GM23338 (cell line): ENCODE measurements at regions not wholly inside any gene's neighbourhood (a gene's known extent, or its start where the extent isn't known, plus 50 kb on each side); places are given as distances from the start of the nearest gene placed in this dataset.

Source experiments
- ATAC-seq: fragments of 200-7000 bp; cut with Tn5 transposase; 3 replicates; pipeline ENCODE4 v1.9.1; 2020
- DNase-seq: peaks from one replicate; pipeline ENCODE4 v3.0.0-alpha.2; 2015; ENCODE audit warnings: low spot score
- H2AFZ ChIP-seq: fragments of 200-600 bp; sonication (generic); 2 replicates; pipeline ENCODE4 v1.8.0; 2016; ENCODE audit warnings: antibody characterized with exemption, mild to moderate bottlenecking, moderate library complexity
- H3F3A ChIP-seq: fragments of 200-600 bp; sonication (generic); replicated peaks from 2 replicates; pipeline ENCODE4 v1.8.0; 2017; ENCODE audit warnings: antibody characterized with exemption, mixed run types, low read depth
- H3K27ac ChIP-seq: fragments of 200-600 bp; sonication (generic); 2 replicates; pipeline ENCODE4 v1.6.1; 2016; ENCODE audit warnings: low read depth
- H3K27me3 ChIP-seq: fragments of 200-600 bp; sonication (generic); 2 replicates; pipeline ENCODE4 v1.8.0; 2016; ENCODE audit warnings: mild to moderate bottlenecking, mixed run types, moderate library complexity; ENCODE audit not compliant: insufficient read depth
- H3K36me3 ChIP-seq: fragments of 200-600 bp; sonication (generic); 2 replicates; pipeline ENCODE4 v1.8.0; 2016; ENCODE audit warnings: mild to moderate bottlenecking; ENCODE audit not compliant: insufficient read depth
- H3K4me1 ChIP-seq: fragments of 200-600 bp; sonication (generic); 2 replicates; pipeline ENCODE4 v1.8.0; 2016; ENCODE audit warnings: mild to moderate bottlenecking, moderate library complexity; ENCODE audit not compliant: insufficient read depth
- H3K4me2 ChIP-seq: fragments of 200-600 bp; sonication (generic); 2 replicates; pipeline ENCODE4 v1.7.1; 2017; ENCODE audit warnings: mixed run types
- H3K4me3 ChIP-seq: fragments of 200-600 bp; sonication (generic); 2 replicates; pipeline ENCODE4 v1.6.1; 2016; ENCODE audit warnings: mixed run types
- H3K79me2 ChIP-seq: fragments of 200-600 bp; sonication (generic); replicated peaks from 2 replicates; pipeline ENCODE4 v1.8.0; 2017; ENCODE audit warnings: mild to moderate bottlenecking; ENCODE audit not compliant: insufficient read depth
- H3K9me2 ChIP-seq: fragments of 200-600 bp; sonication (generic); 2 replicates; pipeline ENCODE4 v1.8.0; 2017; ENCODE audit not compliant: insufficient read depth
- H4K20me1 ChIP-seq: fragments of 200-600 bp; sonication (generic); replicated peaks from 2 replicates; pipeline ENCODE4 v1.8.0; 2017; ENCODE audit warnings: mild to moderate bottlenecking; ENCODE audit not compliant: insufficient read depth
- H3K27ac Mint-ChIP-seq: 2 replicates; pipeline ENCODE4 v1.8.0; 2020; ENCODE audit warnings: inconsistent platforms, mild to moderate bottlenecking, moderate library complexity, mixed read lengths
- H3K27me3 Mint-ChIP-seq: 3 replicates; pipeline ENCODE4 v1.8.0; 2022; ENCODE audit warnings: low read depth, mild to moderate bottlenecking, moderate library complexity, mixed read lengths, inconsistent platforms; ENCODE audit not compliant: insufficient read depth, poor library complexity
- H3K36me3 Mint-ChIP-seq: 3 replicates; pipeline ENCODE4 v1.8.0; 2021; ENCODE audit warnings: low read depth, mild to moderate bottlenecking, inconsistent platforms, moderate library complexity, mixed read lengths
- H3K4me1 Mint-ChIP-seq: 3 replicates; pipeline ENCODE4 v1.8.0; 2020; ENCODE audit warnings: mild to moderate bottlenecking, inconsistent platforms, mixed read lengths
- H3K4me3 Mint-ChIP-seq: 3 replicates; pipeline ENCODE4 v1.8.0; 2021; ENCODE audit warnings: moderate library complexity, mild to moderate bottlenecking, inconsistent platforms, mixed read lengths
- H3K9me3 Mint-ChIP-seq: 3 replicates; pipeline ENCODE4 v1.8.0; 2020; ENCODE audit warnings: moderate library complexity, mild to moderate bottlenecking, inconsistent platforms, mixed read lengths
- CREB1 ChIP-seq: fragments of 250-450 bp; sonication (Bioruptor Pico); IDR thresholded peaks from 2 replicates; pipeline ENCODE4 v1.5.0; 2020; ENCODE audit warnings: low read depth, mild to moderate bottlenecking, moderate library complexity
- EZH2 ChIP-seq: fragments of 200-600 bp; sonication (generic); IDR thresholded peaks from one replicate; pipeline ENCODE4 v1.8.0; 2017; ENCODE audit warnings: antibody characterized with exemption, mild to moderate bottlenecking, low read depth; ENCODE audit not compliant: unreplicated experiment
- EZH2phosphoT487 ChIP-seq: fragments of 200-600 bp; sonication (generic); IDR thresholded peaks from one replicate; pipeline ENCODE4 v1.8.1; 2018; ENCODE audit warnings: antibody characterized with exemption; ENCODE audit not compliant: unreplicated experiment
- JUNB ChIP-seq: IDR thresholded peaks from one replicate; pipeline ENCODE4 v1.6.1; 2016; ENCODE audit warnings: antibody characterized with exemption; ENCODE audit not compliant: unreplicated experiment
- NANOG ChIP-seq: IDR thresholded peaks from 2 replicates; pipeline ENCODE4 v1.6.1; 2016; ENCODE audit warnings: antibody characterized with exemption, borderline replicate concordance
- POLR2AphosphoS5 ChIP-seq: IDR thresholded peaks from 2 replicates; pipeline ENCODE4 v1.6.1; 2016; ENCODE audit warnings: antibody characterized with exemption, low read depth
- STAT1 ChIP-seq: IDR thresholded peaks from one replicate; pipeline ENCODE4 v1.6.1; 2016; ENCODE audit warnings: antibody characterized with exemption; ENCODE audit not compliant: unreplicated experiment
- ZNF114 ChIP-seq: fragments of 250-450 bp; sonication (Bioruptor Pico); IDR thresholded peaks from 2 replicates; pipeline ENCODE4 v1.5.0; 2020; ENCODE audit warnings: mild to moderate bottlenecking, moderate library complexity
- ZNF331 ChIP-seq: fragments of 250-450 bp; sonication (Bioruptor Pico); IDR thresholded peaks from 2 replicates; pipeline ENCODE4 v1.5.0; 2020; ENCODE audit warnings: low read depth, mild to moderate bottlenecking, moderate library complexity
- TF ChIP-seq, protein P1 (sequence below), 2 experiments: fragments of 200-600 bp in 1 of 2; sonication (generic) in 1 of 2; conservative IDR thresholded peaks; 2 replicates each; pipeline versions ENCODE4 v1.5.1 to v1.6.1; 2016 to 2017; ENCODE audit warnings: antibody characterized with exemption in 2 of 2, low read depth in 2 of 2, mild to moderate bottlenecking in 2 of 2, moderate library complexity in 1 of 2
- TF ChIP-seq, protein P2 (sequence below): IDR thresholded peaks from one replicate; pipeline ENCODE4 v1.6.1; 2018; ENCODE audit warnings: antibody characterized with exemption; ENCODE audit not compliant: unreplicated experiment
- TF ChIP-seq, protein P3 (sequence below): IDR thresholded peaks from 2 replicates; pipeline ENCODE4 v1.6.1; 2016; ENCODE audit warnings: antibody characterized with exemption
- TF ChIP-seq, protein P4 (sequence below): fragments of 250-450 bp; sonication (Bioruptor Pico); IDR thresholded peaks from 2 replicates; pipeline ENCODE4 v1.5.0; 2020; ENCODE audit warnings: mild to moderate bottlenecking, moderate library complexity

DNA sequence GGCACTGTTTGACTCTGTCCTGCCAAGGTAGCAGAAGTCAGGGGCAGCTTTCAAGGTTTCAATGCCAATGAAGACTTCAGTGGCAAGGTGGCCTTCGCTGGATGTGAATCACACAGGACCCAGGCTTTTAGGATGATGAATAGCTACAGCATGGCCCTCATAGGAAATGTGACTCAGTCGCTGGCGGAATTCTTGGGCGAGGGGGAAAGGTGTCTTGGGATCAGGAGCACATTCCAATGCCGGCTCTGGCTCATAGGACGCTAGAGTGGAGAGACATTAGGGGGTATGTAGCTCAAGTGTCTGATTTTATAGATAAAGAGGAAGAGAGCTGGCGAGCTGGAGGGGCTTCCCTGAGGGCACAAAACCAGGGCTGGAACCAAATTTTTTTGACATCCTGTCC is 68.6 kb downstream of the SMIM21 start:
- H3K27me3 Mint-ChIP-seq: peaks cover 6% of the 10 kb centered on the region
- no peak for DNase-seq

More for the DNA sequence above, 68.6 kb downstream of the SMIM21 start:
- H3K4me1 Mint-ChIP-seq: no peaks in the 10 kb centered on the region; the same call in 2 of the 3 replicates
- no peaks in the 10 kb centered on the region for H3F3A ChIP-seq
- 0 out of 2 replicates have a peak, but pooled peaks cover 7% of the 10 kb centered on the region for H3K9me2 ChIP-seq
- H3K27ac Mint-ChIP-seq: no peak overlapping the region
- H3K36me3 Mint-ChIP-seq: peaks cover 30% of the 10 kb centered on the region
- no peaks in the 10 kb centered on the region for H3K79me2 ChIP-seq
- no peak overlapping the region for H2AFZ ChIP-seq
- no peak overlapping the region for H3K4me3 Mint-ChIP-seq
- H3K27ac ChIP-seq: no peak overlapping the region
- no peaks in the 10 kb centered on the region for H4K20me1 ChIP-seq
- H3K4me3 ChIP-seq: no peak overlapping the region
- no peak overlapping the region for H3K4me2 ChIP-seq
- ATAC-seq: no peak
- TF ChIP-seq, protein P1, sequence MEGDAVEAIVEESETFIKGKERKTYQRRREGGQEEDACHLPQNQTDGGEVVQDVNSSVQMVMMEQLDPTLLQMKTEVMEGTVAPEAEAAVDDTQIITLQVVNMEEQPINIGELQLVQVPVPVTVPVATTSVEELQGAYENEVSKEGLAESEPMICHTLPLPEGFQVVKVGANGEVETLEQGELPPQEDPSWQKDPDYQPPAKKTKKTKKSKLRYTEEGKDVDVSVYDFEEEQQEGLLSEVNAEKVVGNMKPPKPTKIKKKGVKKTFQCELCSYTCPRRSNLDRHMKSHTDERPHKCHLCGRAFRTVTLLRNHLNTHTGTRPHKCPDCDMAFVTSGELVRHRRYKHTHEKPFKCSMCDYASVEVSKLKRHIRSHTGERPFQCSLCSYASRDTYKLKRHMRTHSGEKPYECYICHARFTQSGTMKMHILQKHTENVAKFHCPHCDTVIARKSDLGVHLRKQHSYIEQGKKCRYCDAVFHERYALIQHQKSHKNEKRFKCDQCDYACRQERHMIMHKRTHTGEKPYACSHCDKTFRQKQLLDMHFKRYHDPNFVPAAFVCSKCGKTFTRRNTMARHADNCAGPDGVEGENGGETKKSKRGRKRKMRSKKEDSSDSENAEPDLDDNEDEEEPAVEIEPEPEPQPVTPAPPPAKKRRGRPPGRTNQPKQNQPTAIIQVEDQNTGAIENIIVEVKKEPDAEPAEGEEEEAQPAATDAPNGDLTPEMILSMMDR (conservative IDR thresholded peaks at IDR 0.05; ENCODE audit: low read depth in 2 of 2): no peak
- TF ChIP-seq, protein P2, sequence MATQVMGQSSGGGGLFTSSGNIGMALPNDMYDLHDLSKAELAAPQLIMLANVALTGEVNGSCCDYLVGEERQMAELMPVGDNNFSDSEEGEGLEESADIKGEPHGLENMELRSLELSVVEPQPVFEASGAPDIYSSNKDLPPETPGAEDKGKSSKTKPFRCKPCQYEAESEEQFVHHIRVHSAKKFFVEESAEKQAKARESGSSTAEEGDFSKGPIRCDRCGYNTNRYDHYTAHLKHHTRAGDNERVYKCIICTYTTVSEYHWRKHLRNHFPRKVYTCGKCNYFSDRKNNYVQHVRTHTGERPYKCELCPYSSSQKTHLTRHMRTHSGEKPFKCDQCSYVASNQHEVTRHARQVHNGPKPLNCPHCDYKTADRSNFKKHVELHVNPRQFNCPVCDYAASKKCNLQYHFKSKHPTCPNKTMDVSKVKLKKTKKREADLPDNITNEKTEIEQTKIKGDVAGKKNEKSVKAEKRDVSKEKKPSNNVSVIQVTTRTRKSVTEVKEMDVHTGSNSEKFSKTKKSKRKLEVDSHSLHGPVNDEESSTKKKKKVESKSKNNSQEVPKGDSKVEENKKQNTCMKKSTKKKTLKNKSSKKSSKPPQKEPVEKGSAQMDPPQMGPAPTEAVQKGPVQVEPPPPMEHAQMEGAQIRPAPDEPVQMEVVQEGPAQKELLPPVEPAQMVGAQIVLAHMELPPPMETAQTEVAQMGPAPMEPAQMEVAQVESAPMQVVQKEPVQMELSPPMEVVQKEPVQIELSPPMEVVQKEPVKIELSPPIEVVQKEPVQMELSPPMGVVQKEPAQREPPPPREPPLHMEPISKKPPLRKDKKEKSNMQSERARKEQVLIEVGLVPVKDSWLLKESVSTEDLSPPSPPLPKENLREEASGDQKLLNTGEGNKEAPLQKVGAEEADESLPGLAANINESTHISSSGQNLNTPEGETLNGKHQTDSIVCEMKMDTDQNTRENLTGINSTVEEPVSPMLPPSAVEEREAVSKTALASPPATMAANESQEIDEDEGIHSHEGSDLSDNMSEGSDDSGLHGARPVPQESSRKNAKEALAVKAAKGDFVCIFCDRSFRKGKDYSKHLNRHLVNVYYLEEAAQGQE: no peak
- TF ChIP-seq CREB1 (no peak), STAT1 (no peak), JUNB (no peak), ZNF114 (CRISPR knock-in tag) (no peak), EZH2phosphoT487 (no peak), NANOG (no peak), POLR2AphosphoS5 (no peak), EZH2 (no peak), ZNF331 (CRISPR knock-in tag) (no peak)
- TF ChIP-seq, protein P3, sequence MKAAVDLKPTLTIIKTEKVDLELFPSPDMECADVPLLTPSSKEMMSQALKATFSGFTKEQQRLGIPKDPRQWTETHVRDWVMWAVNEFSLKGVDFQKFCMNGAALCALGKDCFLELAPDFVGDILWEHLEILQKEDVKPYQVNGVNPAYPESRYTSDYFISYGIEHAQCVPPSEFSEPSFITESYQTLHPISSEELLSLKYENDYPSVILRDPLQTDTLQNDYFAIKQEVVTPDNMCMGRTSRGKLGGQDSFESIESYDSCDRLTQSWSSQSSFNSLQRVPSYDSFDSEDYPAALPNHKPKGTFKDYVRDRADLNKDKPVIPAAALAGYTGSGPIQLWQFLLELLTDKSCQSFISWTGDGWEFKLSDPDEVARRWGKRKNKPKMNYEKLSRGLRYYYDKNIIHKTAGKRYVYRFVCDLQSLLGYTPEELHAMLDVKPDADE: no peak
- TF ChIP-seq, protein P4, sequence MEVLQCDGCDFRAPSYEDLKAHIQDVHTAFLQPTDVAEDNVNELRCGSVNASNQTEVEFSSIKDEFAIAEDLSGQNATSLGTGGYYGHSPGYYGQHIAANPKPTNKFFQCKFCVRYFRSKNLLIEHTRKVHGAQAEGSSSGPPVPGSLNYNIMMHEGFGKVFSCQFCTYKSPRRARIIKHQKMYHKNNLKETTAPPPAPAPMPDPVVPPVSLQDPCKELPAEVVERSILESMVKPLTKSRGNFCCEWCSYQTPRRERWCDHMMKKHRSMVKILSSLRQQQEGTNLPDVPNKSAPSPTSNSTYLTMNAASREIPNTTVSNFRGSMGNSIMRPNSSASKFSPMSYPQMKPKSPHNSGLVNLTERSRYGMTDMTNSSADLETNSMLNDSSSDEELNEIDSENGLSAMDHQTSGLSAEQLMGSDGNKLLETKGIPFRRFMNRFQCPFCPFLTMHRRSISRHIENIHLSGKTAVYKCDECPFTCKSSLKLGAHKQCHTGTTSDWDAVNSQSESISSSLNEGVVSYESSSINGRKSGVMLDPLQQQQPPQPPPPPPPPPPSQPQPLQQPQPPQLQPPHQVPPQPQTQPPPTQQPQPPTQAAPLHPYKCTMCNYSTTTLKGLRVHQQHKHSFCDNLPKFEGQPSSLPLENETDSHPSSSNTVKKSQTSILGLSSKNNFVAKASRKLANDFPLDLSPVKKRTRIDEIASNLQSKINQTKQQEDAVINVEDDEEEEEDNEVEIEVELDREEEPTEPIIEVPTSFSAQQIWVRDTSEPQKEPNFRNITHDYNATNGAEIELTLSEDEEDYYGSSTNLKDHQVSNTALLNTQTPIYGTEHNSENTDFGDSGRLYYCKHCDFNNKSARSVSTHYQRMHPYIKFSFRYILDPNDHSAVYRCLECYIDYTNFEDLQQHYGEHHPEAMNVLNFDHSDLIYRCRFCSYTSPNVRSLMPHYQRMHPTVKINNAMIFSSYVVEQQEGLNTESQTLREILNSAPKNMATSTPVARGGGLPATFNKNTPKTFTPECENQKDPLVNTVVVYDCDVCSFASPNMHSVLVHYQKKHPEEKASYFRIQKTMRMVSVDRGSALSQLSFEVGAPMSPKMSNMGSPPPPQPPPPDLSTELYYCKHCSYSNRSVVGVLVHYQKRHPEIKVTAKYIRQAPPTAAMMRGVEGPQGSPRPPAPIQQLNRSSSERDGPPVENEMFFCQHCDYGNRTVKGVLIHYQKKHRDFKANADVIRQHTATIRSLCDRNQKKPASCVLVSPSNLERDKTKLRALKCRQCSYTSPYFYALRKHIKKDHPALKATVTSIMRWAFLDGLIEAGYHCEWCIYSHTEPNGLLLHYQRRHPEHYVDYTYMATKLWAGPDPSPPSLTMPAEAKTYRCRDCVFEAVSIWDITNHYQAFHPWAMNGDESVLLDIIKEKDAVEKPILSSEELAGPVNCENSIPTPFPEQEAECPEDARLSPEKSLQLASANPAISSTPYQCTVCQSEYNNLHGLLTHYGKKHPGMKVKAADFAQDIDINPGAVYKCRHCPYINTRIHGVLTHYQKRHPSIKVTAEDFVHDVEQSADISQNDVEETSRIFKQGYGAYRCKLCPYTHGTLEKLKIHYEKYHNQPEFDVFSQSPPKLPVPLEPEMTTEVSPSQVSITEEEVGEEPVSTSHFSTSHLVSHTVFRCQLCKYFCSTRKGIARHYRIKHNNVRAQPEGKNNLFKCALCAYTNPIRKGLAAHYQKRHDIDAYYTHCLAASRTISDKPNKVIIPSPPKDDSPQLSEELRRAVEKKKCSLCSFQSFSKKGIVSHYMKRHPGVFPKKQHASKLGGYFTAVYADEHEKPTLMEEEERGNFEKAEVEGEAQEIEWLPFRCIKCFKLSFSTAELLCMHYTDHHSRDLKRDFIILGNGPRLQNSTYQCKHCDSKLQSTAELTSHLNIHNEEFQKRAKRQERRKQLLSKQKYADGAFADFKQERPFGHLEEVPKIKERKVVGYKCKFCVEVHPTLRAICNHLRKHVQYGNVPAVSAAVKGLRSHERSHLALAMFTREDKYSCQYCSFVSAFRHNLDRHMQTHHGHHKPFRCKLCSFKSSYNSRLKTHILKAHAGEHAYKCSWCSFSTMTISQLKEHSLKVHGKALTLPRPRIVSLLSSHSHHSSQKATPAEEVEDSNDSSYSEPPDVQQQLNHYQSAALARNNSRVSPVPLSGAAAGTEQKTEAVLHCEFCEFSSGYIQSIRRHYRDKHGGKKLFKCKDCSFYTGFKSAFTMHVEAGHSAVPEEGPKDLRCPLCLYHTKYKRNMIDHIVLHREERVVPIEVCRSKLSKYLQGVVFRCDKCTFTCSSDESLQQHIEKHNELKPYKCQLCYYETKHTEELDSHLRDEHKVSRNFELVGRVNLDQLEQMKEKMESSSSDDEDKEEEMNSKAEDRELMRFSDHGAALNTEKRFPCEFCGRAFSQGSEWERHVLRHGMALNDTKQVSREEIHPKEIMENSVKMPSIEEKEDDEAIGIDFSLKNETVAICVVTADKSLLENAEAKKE (CRISPR knock-in tag): no peak
- H3K36me3 ChIP-seq: peaks cover 10% of the 10 kb centered on the region; the same call in 1 of the 2 replicates
- H3K4me1 ChIP-seq: no peaks in the 10 kb centered on the region
- peaks cover 30% of the 10 kb centered on the region for H3K9me3 Mint-ChIP-seq
- no peaks in the 10 kb centered on the region for H3K27me3 ChIP-seq
